Skeletal muscle satellite cell (primary cell): ENCODE measurements at regions not wholly inside any gene's neighbourhood (a gene's known extent, or its start where the extent isn't known, plus 50 kb on each side); places are given as distances from the start of the nearest gene placed in this dataset.
"Not testable (repeated sequence)": the region's sequence is repeated elsewhere in the genome, so short reads cannot be mapped to it uniquely, and the experiment has no call there.

ENCODE experiments used
- H3K27me3 ChIP-seq: 2 replicates; pipeline ENCODE4 v1.7.0; 2013; ENCODE audit warnings: low read length; ENCODE audit not compliant: control insufficient read depth, insufficient read depth
- H3K36me3 ChIP-seq: 2 replicates; pipeline ENCODE4 v1.7.0; 2013; ENCODE audit warnings: mild to moderate bottlenecking, control low read depth, low read length; ENCODE audit not compliant: insufficient read depth
- H3K4me1 ChIP-seq: 2 replicates; pipeline ENCODE4 v1.7.0; 2013; ENCODE audit warnings: low read length; ENCODE audit not compliant: control insufficient read depth, insufficient read depth
- H3K4me2 ChIP-seq: 2 replicates; pipeline ENCODE4 v1.7.0; 2013; ENCODE audit warnings: mild to moderate bottlenecking, low read length
- H3K4me3 ChIP-seq: 2 replicates; pipeline ENCODE4 v1.7.0; 2013; ENCODE audit warnings: low read length
- H3K9ac ChIP-seq: 2 replicates; pipeline ENCODE4 v1.7.0; 2013; ENCODE audit warnings: mild to moderate bottlenecking, low read depth, low read length, moderate library complexity
- H3K9me3 ChIP-seq: replicated peaks from 2 replicates; pipeline ENCODE4 v1.7.0; 2013; ENCODE audit warnings: mild to moderate bottlenecking, control low read depth, low read length

DNA sequence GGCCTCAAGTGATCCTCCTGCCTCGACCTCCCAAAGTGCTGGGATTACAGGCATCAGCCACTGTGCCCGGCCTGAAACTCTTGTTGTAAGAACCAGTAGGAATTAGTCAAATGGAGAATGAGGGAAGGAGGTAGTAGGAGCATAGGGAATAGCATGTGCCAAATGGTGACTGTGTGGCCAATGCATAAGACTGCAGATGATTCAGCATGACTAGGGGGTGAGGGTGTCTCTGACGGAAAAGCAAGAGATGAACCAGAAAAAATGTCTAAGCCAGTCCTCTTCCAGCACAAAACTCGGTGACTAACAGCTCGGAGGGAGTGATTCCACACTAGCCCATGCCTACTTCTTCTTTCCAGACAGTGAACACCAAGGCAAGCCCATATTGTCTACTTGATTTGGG lies 58.2 kb upstream of the DUSP21 start:
- Histone ChIP-seq H3K9ac (no peak overlapping the region), H3K4me1 (peaks cover 2% of the 10 kb centered on the region), H3K4me2 (no peak overlapping the region), H3K36me3 (no peaks in the 10 kb centered on the region), H3K27me3 (no peaks in the 10 kb centered on the region), H3K9me3 (no peaks in the 10 kb centered on the region), H3K4me3 (no peak overlapping the region)

DNA sequence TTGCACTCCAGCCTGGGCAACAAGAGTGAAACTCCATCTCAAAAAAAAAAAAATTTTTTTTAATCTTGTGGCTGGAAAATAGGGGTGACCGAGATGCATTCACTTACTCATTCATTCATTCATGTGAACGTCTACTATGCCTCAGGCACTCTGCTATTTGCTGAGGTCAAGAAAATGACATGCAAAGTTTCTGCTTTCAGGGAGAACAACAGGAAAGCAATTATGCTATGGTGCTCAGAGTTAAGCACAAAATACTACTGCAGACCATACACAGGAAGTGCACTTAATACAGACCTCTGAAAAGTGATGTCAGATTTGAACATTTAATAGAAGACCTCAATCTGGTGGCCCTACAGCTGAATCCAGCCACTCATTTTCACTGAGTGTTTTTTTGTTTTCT lies 59.6 kb upstream of the DUSP21 start:
- Histone ChIP-seq H3K4me3 (no peak overlapping the region), H3K4me2 (no peak overlapping the region), H3K36me3 (no peaks in the 10 kb centered on the region), H3K9ac (no peak overlapping the region), H3K4me1 (peaks cover 2% of the 10 kb centered on the region), H3K9me3 (no peaks in the 10 kb centered on the region), H3K27me3 (no peaks in the 10 kb centered on the region)

DNA sequence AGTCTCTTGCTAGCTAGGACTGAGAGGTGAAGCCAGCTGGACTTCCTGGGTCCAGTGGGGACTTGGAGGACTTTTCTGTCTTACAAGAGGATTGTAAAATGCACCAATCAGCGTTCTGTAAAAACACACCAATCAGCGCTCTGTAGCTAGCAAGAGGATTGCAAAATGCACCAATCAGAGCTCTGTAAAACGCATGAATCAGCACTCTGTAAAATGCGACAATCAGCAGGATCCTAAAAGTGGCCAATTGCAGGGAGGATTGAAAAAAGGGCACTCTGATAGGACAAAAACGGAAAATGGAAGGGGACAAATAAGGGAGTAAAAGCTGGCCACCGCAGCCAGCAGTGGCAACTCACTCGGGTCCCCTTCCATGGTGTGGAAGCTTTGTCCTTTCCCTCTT lies 65.6 kb upstream of the DUSP21 start:
- Histone ChIP-seq H3K27me3 (no peaks in the 10 kb centered on the region), H3K9ac (no peak overlapping the region), H3K4me2 (no peak overlapping the region), H3K36me3 (no peaks in the 10 kb centered on the region), H3K4me1 (no peaks in the 10 kb centered on the region), H3K9me3 (no peaks in the 10 kb centered on the region), H3K4me3 (no peak overlapping the region)

DNA sequence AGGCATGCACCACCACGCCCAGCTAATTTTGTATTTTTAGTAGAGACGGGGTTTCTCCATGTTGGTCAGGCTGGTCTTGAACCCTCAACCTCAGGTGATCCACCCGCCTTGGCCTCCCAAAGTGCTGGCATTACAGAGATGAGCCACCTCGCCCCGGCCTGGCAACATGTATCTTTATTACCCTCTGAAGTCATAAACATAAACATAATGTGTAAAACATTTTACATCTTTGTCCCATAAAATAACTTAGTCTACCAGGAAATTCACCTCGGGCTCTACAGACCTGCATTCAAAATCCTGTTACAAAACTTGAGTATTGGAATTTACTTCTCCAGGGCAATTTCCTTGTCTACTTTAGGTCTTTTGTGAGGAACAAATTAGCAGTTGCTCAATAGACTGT lies 68.1 kb upstream of the DUSP21 start:
- no peaks in the 10 kb centered on the region for H3K4me1 ChIP-seq
- H3K9me3 ChIP-seq: no peaks in the 10 kb centered on the region
- H3K4me2 ChIP-seq: no peak overlapping the region
- no peaks in the 10 kb centered on the region for H3K27me3 ChIP-seq
- H3K4me3 ChIP-seq: no peak overlapping the region
- H3K9ac ChIP-seq: no peak overlapping the region
- H3K36me3 ChIP-seq: no peaks in the 10 kb centered on the region

DNA sequence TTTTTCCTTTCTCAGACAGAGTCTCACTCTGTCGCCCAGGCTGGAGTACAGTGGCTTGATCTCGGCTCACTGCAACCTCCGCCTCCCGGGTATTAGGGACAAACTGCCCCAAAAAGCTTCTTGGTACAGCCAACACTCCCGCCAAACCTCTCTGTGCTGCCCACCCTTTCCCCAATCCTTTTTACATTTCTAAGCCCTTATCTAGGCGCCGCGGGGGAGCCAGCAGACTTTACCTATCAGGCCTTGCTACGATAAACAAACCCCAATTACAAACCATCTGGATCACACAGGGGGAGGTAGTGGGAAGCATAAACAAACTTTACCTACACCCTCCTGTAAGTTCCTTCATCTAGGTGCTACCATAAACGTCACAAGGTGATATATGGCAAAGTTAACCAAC lies 69.8 kb upstream of the DUSP21 start:
- not testable (repeated sequence) for H3K9me3 ChIP-seq, H3K4me2 ChIP-seq, H3K4me3 ChIP-seq, H3K27me3 ChIP-seq, H3K9ac ChIP-seq, H3K4me1 ChIP-seq, H3K36me3 ChIP-seq

DNA sequence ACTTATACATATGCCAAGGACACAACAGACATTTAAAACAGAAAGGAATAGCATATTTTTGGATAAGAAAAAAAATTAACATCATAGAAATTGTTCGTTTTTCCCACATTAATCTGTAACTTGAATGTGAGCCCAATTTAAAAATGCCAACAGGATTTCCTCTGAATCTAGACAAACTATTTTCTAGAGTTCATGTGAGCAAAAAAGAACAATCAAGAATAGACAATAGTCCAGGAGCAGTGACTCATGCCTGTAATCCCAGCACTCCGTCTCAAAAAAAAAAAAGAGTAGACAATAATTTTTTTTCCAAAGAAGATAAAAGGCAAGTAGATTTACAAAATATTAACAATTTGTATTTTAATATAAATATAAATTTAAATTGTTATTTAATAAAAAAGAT lies 73.7 kb upstream of the DUSP21 start:
- H3K9me3 ChIP-seq: no peaks in the 10 kb centered on the region
- no peak overlapping the region for H3K9ac ChIP-seq
- H3K4me2 ChIP-seq: no peak overlapping the region

DNA sequence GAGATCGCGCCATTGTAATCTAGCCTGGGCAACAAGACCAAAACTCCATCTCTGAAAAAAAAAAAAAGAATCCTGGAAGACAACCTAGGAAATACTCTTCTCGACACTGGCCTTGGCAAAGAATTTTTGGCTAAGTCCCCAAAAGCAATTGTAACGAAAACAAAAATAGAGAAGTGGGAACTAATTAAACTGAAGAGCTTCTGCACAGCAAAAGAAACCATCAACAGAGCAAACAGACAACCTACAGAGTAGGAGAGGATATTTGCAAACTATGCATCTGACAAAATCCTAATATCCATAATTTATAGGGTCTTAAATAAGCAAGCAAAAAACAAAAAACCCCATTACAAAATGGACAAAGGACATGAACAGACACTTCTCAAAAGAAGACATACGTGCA lies 76.5 kb upstream of the DUSP21 start:
- no peaks in the 10 kb centered on the region for H3K9me3 ChIP-seq
- no peak overlapping the region for H3K4me3 ChIP-seq
- no peaks in the 10 kb centered on the region for H3K27me3 ChIP-seq
- H3K4me2 ChIP-seq: no peak overlapping the region
- H3K4me1 ChIP-seq: no peaks in the 10 kb centered on the region
- H3K36me3 ChIP-seq: no peaks in the 10 kb centered on the region
- H3K9ac ChIP-seq: no peak overlapping the region

More for the DNA sequence above, 73.7 kb upstream of the DUSP21 start:
- no peaks in the 10 kb centered on the region for H3K36me3 ChIP-seq
- H3K27me3 ChIP-seq: no peaks in the 10 kb centered on the region
- H3K4me3 ChIP-seq: no peak overlapping the region
- H3K4me1 ChIP-seq: no peaks in the 10 kb centered on the region

DNA sequence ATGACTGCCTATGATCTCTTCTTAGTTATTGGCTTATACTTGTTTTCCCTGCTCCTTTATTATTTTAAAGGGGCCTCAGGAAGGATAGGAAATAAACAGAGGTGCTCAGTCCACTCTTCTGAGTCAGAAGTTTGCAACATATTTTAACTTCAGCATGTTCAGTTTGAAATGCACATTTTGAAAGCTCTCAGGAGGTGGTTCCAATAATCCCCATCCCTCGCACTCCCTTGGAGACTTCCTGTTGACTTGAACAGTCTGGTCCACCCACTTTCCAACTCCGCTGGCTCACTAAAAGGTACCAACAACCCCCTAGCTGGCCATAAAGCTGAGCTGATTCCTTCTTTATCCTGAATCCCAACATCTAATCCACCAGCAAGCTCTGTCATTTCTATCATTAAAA lies 78.3 kb upstream of the DUSP21 start:
- Histone ChIP-seq H3K27me3 (no peaks in the 10 kb centered on the region), H3K36me3 (no peaks in the 10 kb centered on the region), H3K9ac (no peak overlapping the region), H3K4me1 (no peaks in the 10 kb centered on the region), H3K4me2 (no peak overlapping the region), H3K9me3 (no peaks in the 10 kb centered on the region), H3K4me3 (no peak overlapping the region)

DNA sequence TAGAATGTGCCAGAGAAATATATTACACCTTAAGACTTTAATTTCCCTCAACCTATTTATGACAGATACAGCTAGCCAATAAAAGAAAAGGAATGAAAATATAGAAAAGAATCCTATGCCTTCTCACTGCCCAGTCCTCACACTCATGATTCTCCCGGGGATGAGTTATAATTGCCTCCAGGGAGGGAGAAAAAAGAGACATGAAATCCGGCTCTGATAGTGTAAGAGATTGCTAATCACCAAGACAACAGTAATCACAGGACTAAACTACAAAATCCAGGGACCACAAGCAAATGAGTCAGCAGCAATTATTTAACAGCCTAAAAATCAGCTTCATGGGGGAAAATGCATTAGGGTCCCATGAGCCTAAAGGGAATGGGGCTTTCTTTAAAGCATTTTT lies 95.9 kb upstream of the DUSP21 start:
- no peaks in the 10 kb centered on the region for H3K9me3 ChIP-seq
- no peaks in the 10 kb centered on the region for H3K36me3 ChIP-seq
- H3K27me3 ChIP-seq: peaks cover 2% of the 10 kb centered on the region
- no peak overlapping the region for H3K4me2 ChIP-seq
- no peak overlapping the region for H3K9ac ChIP-seq
- no peaks in the 10 kb centered on the region for H3K4me1 ChIP-seq
- H3K4me3 ChIP-seq: no peak overlapping the region

DNA sequence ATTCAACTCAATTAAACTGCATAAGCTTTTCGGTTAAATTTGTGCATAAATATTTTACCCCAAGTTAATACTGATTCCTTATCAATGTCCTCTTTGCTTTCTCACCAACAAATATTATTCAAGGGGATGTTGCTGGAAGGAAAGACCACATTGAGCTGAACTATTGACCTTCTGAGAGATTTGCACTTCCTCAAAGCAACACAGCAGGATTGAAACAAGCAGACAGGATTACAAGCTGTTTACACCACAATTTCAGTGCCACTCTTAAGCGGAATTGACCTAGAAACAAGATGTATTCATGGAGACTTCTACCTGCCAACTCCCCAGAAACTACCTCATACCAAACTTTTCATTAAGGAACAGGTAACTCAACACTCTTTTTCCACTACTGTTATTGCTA lies 96.5 kb upstream of the DUSP21 start:
- no peaks in the 10 kb centered on the region for H3K9me3 ChIP-seq
- H3K9ac ChIP-seq: no peak overlapping the region
- no peak overlapping the region for H3K4me2 ChIP-seq
- H3K4me1 ChIP-seq: no peaks in the 10 kb centered on the region
- no peak overlapping the region for H3K4me3 ChIP-seq
- H3K27me3 ChIP-seq: peaks cover 9% of the 10 kb centered on the region
- H3K36me3 ChIP-seq: no peaks in the 10 kb centered on the region

DNA sequence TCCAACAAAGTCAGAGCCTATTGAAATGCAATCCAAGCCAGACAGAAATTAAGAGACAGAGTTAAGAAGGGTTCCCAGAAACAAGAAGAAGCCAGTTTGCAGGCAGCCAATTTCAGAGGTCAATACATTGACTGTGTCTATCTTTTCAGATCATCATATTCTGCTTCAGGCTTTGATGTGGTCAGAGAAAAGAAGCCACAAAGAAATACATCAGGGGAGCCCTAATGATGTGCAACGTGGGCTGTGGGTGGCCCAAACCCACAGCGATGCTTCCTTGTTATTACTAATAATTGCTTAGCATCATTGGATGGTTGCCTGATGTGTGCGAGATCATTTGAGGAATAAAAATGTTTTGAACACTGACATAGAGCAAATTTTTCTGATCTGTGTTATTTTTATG lies 99.0 kb upstream of the DUSP21 start:
- Histone ChIP-seq H3K9me3 (no peaks in the 10 kb centered on the region), H3K4me1 (no peaks in the 10 kb centered on the region), H3K27me3 (peaks cover 10% of the 10 kb centered on the region), H3K36me3 (no peaks in the 10 kb centered on the region), H3K9ac (no peak overlapping the region), H3K4me3 (no peak overlapping the region), H3K4me2 (no peak overlapping the region)

DNA sequence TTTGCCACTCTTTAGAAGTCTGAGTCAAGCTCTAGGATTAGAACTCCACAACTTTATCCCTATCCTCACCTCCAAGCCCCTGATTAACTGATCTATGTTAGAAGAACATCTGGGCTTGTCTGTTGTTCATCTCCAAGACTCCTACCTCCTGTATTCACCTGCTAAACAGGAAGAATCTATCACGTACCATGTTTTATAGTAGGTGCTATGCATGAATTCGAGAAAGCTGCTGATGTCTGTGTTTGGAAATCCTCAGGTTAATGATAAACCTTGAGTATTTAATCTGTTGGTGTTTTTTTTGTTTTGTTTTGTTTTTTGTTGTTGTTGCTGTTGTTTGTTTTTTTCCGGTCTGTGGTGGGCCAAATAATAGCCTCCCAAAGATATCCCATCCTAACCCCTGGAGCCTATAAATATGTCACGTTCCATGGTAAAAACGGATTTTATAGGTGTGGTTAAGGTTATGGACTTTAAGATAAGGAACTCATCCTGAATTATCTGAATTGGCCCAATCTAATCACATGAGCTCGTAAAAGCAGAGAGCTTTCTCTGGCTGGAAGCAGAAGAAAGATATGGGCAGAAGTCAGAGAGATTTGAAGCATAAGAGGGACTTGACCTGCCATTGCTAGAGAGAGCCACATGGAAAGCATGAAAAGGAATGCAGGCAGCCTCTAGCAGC lies 101.2 kb upstream of the DUSP21 start:
- Histone ChIP-seq H3K9me3 (no peaks in the 10 kb centered on the region), H3K27me3 (peaks cover 10% of the 10 kb centered on the region), H3K36me3 (no peaks in the 10 kb centered on the region), H3K4me1 (no peaks in the 10 kb centered on the region), H3K9ac (no peak overlapping the region), H3K4me3 (no peak overlapping the region), H3K4me2 (no peak overlapping the region)
